ENCODE measurements at regions not wholly inside any gene's neighbourhood (a gene's known extent, or its start where the extent isn't known, plus 50 kb on each side); places are given as distances from the start of the nearest gene placed in this dataset.

- DNase-seq (ENCODE audit: low read depth in 2 of 2): no peak
Observed at GRCh38 chr2:2765839-2766495, 434.9 kb upstream of the MYT1L start.

GRCh38 chr2:2765176-2765800 is 434.2 kb upstream of the MYT1L start:
- DNase-seq (ENCODE audit: low read depth in 2 of 2): no peak

GRCh38 chr2:2764739-2765138 is 433.7 kb upstream of the MYT1L start:
- no peak for DNase-seq (ENCODE audit: low read depth in 2 of 2)

- DNase-seq (ENCODE audit: low read depth in 2 of 2): no peak
Observed at GRCh38 chr2:2764001-2764355, 432.9 kb upstream of the MYT1L start.

GRCh38 chr2:2763351-2764000 is 432.4 kb upstream of the MYT1L start:
- no peak for DNase-seq (ENCODE audit: low read depth in 2 of 2)

- no peak for DNase-seq (ENCODE audit: low read depth in 2 of 2)
Observed at GRCh38 chr2:2762913-2763312, 431.8 kb upstream of the MYT1L start.

- DNase-seq (ENCODE audit: low read depth in 2 of 2): no peak
Observed at GRCh38 chr2:2762166-2762908, 431.3 kb upstream of the MYT1L start.

GRCh38 chr2:2758793-2759367 is 427.8 kb upstream of the MYT1L start:
- no peak for DNase-seq (ENCODE audit: low read depth in 2 of 2)

- DNase-seq (ENCODE audit: low read depth in 2 of 2): no peak
Observed at GRCh38 chr2:2757764-2758163, 426.7 kb upstream of the MYT1L start.

GRCh38 chr2:2756886-2757285 is 425.8 kb upstream of the MYT1L start:
- no peak for DNase-seq (ENCODE audit: low read depth in 2 of 2)

GRCh38 chr2:2755990-2756389 is 424.9 kb upstream of the MYT1L start:
- no peak for DNase-seq (ENCODE audit: low read depth in 2 of 2)

- DNase-seq (ENCODE audit: low read depth in 2 of 2): no peak
Observed at GRCh38 chr2:2754940-2755339, 423.9 kb upstream of the MYT1L start.

- DNase-seq (ENCODE audit: low read depth in 2 of 2): no peak
Observed at GRCh38 chr2:2751715-2752315, 420.7 kb upstream of the MYT1L start.

GRCh38 chr2:2750867-2751714 is 420.0 kb upstream of the MYT1L start:
- no peak for DNase-seq (ENCODE audit: low read depth in 2 of 2)

GRCh38 chr2:2749206-2749598 is 418.1 kb upstream of the MYT1L start:
- no peak for DNase-seq (ENCODE audit: low read depth in 2 of 2)

GRCh38 chr2:2748399-2749205 is 417.5 kb upstream of the MYT1L start:
- no peak for DNase-seq (ENCODE audit: low read depth in 2 of 2)

- DNase-seq (ENCODE audit: low read depth in 2 of 2): no peak
Observed at GRCh38 chr2:2747797-2748301, 416.8 kb upstream of the MYT1L start.

- DNase-seq (ENCODE audit: low read depth in 2 of 2): no peak
Observed at GRCh38 chr2:2746731-2747130, 415.7 kb upstream of the MYT1L start.

GRCh38 chr2:2744958-2745715 is 414.1 kb upstream of the MYT1L start:
- no peak for DNase-seq (ENCODE audit: low read depth in 2 of 2)
